ENCODE measurements at regions not wholly inside any gene's neighbourhood (a gene's known extent, or its start where the extent isn't known, plus 50 kb on each side); places are given as distances from the start of the nearest gene placed in this dataset.
"Not testable (repeated sequence)": the region's sequence is repeated elsewhere in the genome, so short reads cannot be mapped to it uniquely, and the experiment has no call there.

DNA sequence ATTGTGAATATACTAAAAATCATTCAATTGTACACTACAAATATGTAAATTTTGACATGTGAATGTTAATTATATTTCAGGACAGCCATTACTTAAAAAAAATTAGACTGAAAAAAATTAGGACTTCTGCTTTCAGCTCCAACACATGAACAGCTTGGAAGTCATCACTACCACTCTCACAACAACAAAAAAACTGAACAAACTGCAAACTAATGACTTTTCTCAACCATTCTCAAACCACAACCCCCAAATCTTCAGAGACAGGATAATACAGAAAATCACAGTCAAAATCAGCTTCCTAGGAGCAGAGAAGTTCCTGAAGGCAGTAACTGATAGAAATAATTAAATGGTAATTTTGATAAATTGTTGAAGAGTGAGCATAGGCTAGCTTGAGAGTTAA lies 686.4 kb downstream of the TLE1 start:
- no peaks in the 10 kb centered on the region for H4K20me1 ChIP-seq
- H3K36me3 ChIP-seq = no peaks in the 10 kb centered on the region
- peak overlapping the region in 3 of 11 experiments; percentile 49 to 72 (median 51); a peak in 6 of 22 replicates for H3K4me2 ChIP-seq
- peaks cover 6 to 19% (median 11%) of the 10 kb centered on the region in 10 experiments; a peak in 18 of 20 replicates for H3K4me1 ChIP-seq
- H3K9ac ChIP-seq = no peak overlapping the region
- no peak for TF ChIP-seq Cebpa-rat (IDR thresholded peaks at IDR 0.05)
- H3K27me3 ChIP-seq = peaks cover 0 to 22% (median 0%) of the 10 kb centered on the region in 11 experiments; a peak in 4 of 22 replicates
- H3K27ac ChIP-seq = no peak overlapping the region; a peak in 1 of 22 replicates
- no peak overlapping the region for H3K4me3 ChIP-seq
- H3K9me3 ChIP-seq (replicated peaks in 1 of 11) = peaks cover 0 to 10% (median 0%) of the 10 kb centered on the region in 11 experiments; a peak in 1 of 22 replicates

DNA sequence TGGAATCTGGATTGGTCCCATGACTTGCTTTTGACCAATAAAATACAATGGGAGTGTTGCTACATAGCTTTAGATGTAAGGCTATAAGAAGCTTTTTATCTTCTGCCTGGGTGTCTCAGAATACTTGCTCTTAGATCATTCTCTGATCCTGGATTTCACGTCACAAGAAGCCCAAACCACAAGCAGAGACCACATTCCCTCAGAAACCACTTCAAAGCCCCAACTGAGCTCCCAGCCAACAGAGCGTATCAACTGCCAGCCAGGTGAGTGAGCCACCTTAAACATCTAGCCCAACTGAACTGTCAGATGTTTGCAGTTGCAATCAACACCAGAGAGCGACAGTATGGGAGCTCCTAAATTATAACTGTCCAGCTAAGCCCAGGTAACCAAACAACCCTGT lies 687.1 kb downstream of the TLE1 start:
- no peaks in the 10 kb centered on the region for H4K20me1 ChIP-seq
- peak overlapping the region; percentile 13 to 66 (median 36); a peak in 19 of 22 replicates for H3K4me2 ChIP-seq
- H3K27ac ChIP-seq = no peak overlapping the region
- H3K9ac ChIP-seq = no peak overlapping the region
- H3K9me3 ChIP-seq (replicated peaks in 1 of 11) = peaks cover 0 to 10% (median 0%) of the 10 kb centered on the region in 11 experiments; a peak in 1 of 22 replicates
- peaks cover 6 to 19% (median 11%) of the 10 kb centered on the region in 10 experiments; a peak in 18 of 20 replicates for H3K4me1 ChIP-seq
- no peaks in the 10 kb centered on the region for H3K36me3 ChIP-seq
- no peak overlapping the region for H3K4me3 ChIP-seq
- peaks cover 0 to 22% (median 0%) of the 10 kb centered on the region in 11 experiments; a peak in 4 of 22 replicates for H3K27me3 ChIP-seq
- TF ChIP-seq Cebpa-rat (IDR thresholded peaks at IDR 0.05) = no peak

GRCh38 chr9:80995759-80996158 lies 693.6 kb downstream of the TLE1 start:
- Histone ChIP-seq H3K4me1 (peaks cover 5 to 24% (median 13%) of the 10 kb centered on the region in 10 experiments; a peak in 19 of 20 replicates), H3K4me2 (no peak overlapping the region), H3K4me3 (no peak overlapping the region), H3K9me3 (replicated peaks in 1 of 11) (peaks cover 0 to 14% (median 0%) of the 10 kb centered on the region in 11 experiments; a peak in 1 of 22 replicates), H3K27me3 (peaks cover 0 to 28% (median 0%) of the 10 kb centered on the region in 11 experiments; a peak in 4 of 22 replicates), H3K36me3 (no peaks in the 10 kb centered on the region), H4K20me1 (no peaks in the 10 kb centered on the region), H3K27ac (no peak overlapping the region), H3K9ac (no peak overlapping the region)
- TF ChIP-seq Cebpa-rat (IDR thresholded peaks at IDR 0.05) = no peak

DNA sequence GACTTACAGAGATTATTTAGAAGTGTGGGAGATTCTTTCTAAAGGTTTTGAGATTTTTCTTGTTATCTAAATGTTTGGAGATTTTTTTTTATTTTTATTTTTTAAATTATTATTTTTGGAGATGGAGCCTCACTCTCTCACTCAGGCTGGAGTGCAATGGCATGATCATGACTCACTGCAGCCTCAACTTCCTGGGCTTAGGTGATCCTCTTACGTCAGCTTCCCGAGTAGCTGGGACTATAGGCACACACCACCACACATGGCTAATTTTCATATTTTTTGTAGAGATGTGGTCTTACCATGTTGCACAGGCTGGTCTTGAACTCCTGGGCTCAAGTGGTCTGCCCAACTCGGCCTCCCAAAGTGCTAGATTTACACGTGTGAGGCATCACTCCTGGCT lies 694.5 kb downstream of the TLE1 start:
- TF ChIP-seq Cebpa-rat (IDR thresholded peaks at IDR 0.05) = no peak
- Histone ChIP-seq H3K4me1 (peaks cover 5 to 24% (median 13%) of the 10 kb centered on the region in 10 experiments; a peak in 19 of 20 replicates), H3K36me3 (no peaks in the 10 kb centered on the region), H3K4me2 (peak overlapping the region in 9 of 11 experiments; percentile 15 to 66 (median 41); a peak in 11 of 22 replicates), H4K20me1 (no peaks in the 10 kb centered on the region), H3K27ac (no peak overlapping the region), H3K9me3 (replicated peaks in 1 of 11) (peaks cover 0 to 7% (median 0%) of the 10 kb centered on the region in 11 experiments; a peak in 1 of 22 replicates), H3K4me3 (no peak overlapping the region), H3K27me3 (peaks cover 0 to 20% (median 0%) of the 10 kb centered on the region in 11 experiments; a peak in 4 of 22 replicates), H3K9ac (no peak overlapping the region)

DNA sequence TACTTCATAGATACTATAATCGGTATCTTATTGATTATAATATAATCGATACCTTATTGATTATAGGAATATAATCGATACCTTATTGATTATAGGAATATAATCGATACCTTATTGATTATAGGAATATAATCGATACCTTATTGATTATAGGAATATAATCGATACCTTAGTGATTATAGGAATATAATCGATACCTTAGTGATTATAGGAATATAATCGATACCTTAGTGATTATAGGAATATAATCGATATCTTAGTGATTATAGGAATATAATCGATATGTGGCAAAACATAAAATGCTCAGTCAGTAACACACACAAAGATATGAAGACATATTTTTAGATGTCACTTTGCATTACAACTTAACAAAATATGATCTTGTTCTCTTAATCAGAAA lies 703.8 kb downstream of the TLE1 start:
- not testable (repeated sequence) for H3K4me3 ChIP-seq, H4K20me1 ChIP-seq, H3K4me1 ChIP-seq, H3K9ac ChIP-seq, H3K27me3 ChIP-seq, H3K27ac ChIP-seq, H3K36me3 ChIP-seq, H3K4me2 ChIP-seq
- peaks cover 0 to 15% (median 2%) of the 10 kb centered on the region in 11 experiments; a peak in 8 of 22 replicates for H3K9me3 ChIP-seq (replicated peaks in 1 of 11)

- H3K36me3 ChIP-seq = no peaks in the 10 kb centered on the region
- TF ChIP-seq Cebpa-rat (IDR thresholded peaks at IDR 0.05) = no peak
- no peak overlapping the region for H3K27ac ChIP-seq
- H3K4me1 ChIP-seq = no peaks in the 10 kb centered on the region
- no peaks in the 10 kb centered on the region for H4K20me1 ChIP-seq
- no peak overlapping the region for H3K4me2 ChIP-seq
- no peaks in the 10 kb centered on the region for H3K27me3 ChIP-seq
- no peak overlapping the region for H3K4me3 ChIP-seq
- H3K9me3 ChIP-seq (replicated peaks in 1 of 11) = peaks cover 11 to 45% (median 26%) of the 10 kb centered on the region in 11 experiments; a peak in 20 of 22 replicates
- H3K9ac ChIP-seq = no peak overlapping the region
These were observed 712.9 kb downstream of the TLE1 start for GRCh38 chr9:80976403-80976802.

GRCh38 chr9:80970377-80970776 lies 719.0 kb downstream of the TLE1 start:
- not testable (repeated sequence) for H3K4me1 ChIP-seq, H3K36me3 ChIP-seq, H3K27ac ChIP-seq, H3K4me2 ChIP-seq, H3K4me3 ChIP-seq, H3K27me3 ChIP-seq, H4K20me1 ChIP-seq, H3K9ac ChIP-seq
- peaks cover 17 to 44% (median 27%) of the 10 kb centered on the region in 11 experiments for H3K9me3 ChIP-seq (replicated peaks in 1 of 11)

- Histone ChIP-seq H3K4me1 (peaks cover 0 to 10% (median 0%) of the 10 kb centered on the region in 10 experiments; a peak in 4 of 20 replicates), H4K20me1 (no peaks in the 10 kb centered on the region), H3K9ac (no peak overlapping the region), H3K4me3 (no peak overlapping the region), H3K36me3 (peaks cover 0 to 4% (median 0%) of the 10 kb centered on the region in 11 experiments; a peak in 1 of 22 replicates), H3K27ac (no peak overlapping the region), H3K4me2 (no peak overlapping the region), H3K9me3 (replicated peaks in 1 of 11) (peaks cover 14 to 29% (median 23%) of the 10 kb centered on the region in 11 experiments), H3K27me3 (no peaks in the 10 kb centered on the region)
- TF ChIP-seq Cebpa-rat (IDR thresholded peaks at IDR 0.05) = no peak
These were observed 720.7 kb downstream of the TLE1 start for GRCh38 chr9:80968611-80969010.

- Histone ChIP-seq H3K4me3 (no peak overlapping the region), H3K4me1 (peaks cover 0 to 10% (median 0%) of the 10 kb centered on the region in 10 experiments; a peak in 4 of 20 replicates), H3K4me2 (0 out of 22 replicates have a peak overlapping the region, but pooled peaks of 1 of the 11 experiments have one; percentile 2), H3K9ac (no peak overlapping the region), H4K20me1 (no peaks in the 10 kb centered on the region), H3K27ac (no peak overlapping the region), H3K27me3 (no peaks in the 10 kb centered on the region), H3K9me3 (replicated peaks in 1 of 11) (peaks cover under 1 to 8% (median 5%) of the 10 kb centered on the region in 11 experiments; a peak in 19 of 22 replicates), H3K36me3 (no peaks in the 10 kb centered on the region)
- TF ChIP-seq Cebpa-rat (IDR thresholded peaks at IDR 0.05) = no peak
These were observed 724.4 kb downstream of the TLE1 start for GRCh38 chr9:80964914-80965313.

GRCh38 chr9:80964374-80964773 lies 725.0 kb downstream of the TLE1 start:
- Histone ChIP-seq H3K27ac (no peak overlapping the region), H3K36me3 (no peaks in the 10 kb centered on the region), H3K4me3 (no peak overlapping the region), H3K27me3 (no peaks in the 10 kb centered on the region), H3K4me2 (peak overlapping the region in 2 of 11 experiments; percentile 2 to 11; a peak in 1 of 22 replicates), H4K20me1 (no peaks in the 10 kb centered on the region), H3K9ac (no peak overlapping the region), H3K9me3 (replicated peaks in 1 of 11) (peaks cover 0 to 3% (median 0%) of the 10 kb centered on the region in 11 experiments; a peak in 8 of 22 replicates), H3K4me1 (peaks cover 0 to 10% (median 0%) of the 10 kb centered on the region in 10 experiments; a peak in 4 of 20 replicates)
- TF ChIP-seq Cebpa-rat (IDR thresholded peaks at IDR 0.05) = no peak

All from BLaER1 treated with 17β-estradiol and CSF1 and Interleukin-3, amounts not matched to agents 10 nM and 100 nM (cell line).